ENCODE measurements at regions not wholly inside any gene's neighbourhood (a gene's known extent, or its start where the extent isn't known, plus 50 kb on each side); places are given as distances from the start of the nearest gene placed in this dataset.

- no peak for TF ChIP-seq CTCF (IDR thresholded peaks at IDR 0.05; ENCODE audit: insufficient read depth, low read depth, low read length)
- DNase-seq (ENCODE audit: low read depth), result no peak
- H3K4me3 ChIP-seq (ENCODE audit: low read depth, low read length), result no peak overlapping the region
Measured at GRCh38 chr22:19648419-19648929, 65.8 kb upstream of the SEPTIN5 start.

DNA sequence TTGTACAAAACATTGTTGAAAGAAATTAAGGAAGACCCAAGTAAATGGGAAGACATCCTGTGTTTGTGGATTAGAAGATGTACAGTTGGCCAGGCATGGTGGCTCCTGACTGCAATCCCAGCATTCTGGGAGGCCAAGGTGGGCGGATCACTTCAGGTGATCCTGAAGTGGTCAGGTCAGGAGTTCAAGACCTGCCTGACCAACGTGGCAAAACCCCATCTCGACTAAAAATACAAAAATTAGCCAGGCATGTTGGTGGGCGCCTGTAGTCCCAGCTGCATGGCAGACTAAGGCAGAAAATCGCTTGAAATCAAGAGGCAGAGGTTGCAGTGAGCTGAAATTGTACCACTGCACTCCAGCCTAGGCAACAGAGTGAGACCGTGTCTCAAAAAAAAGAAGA is 62.0 kb upstream of the SEPTIN5 start:
- no peak for TF ChIP-seq CTCF (IDR thresholded peaks at IDR 0.05; ENCODE audit: insufficient read depth, low read depth, low read length)
- DNase-seq (ENCODE audit: low read depth), result no peak
- no peak overlapping the region for H3K4me3 ChIP-seq (ENCODE audit: low read depth, low read length)

GRCh38 chr22:19654338-19654987 is 59.8 kb upstream of the SEPTIN5 start:
- no peak overlapping the region for H3K4me3 ChIP-seq (ENCODE audit: low read depth, low read length)
- TF ChIP-seq CTCF (IDR thresholded peaks at IDR 0.05; ENCODE audit: insufficient read depth, low read depth, low read length), result no peak
- no peak for DNase-seq (ENCODE audit: low read depth)

DNA sequence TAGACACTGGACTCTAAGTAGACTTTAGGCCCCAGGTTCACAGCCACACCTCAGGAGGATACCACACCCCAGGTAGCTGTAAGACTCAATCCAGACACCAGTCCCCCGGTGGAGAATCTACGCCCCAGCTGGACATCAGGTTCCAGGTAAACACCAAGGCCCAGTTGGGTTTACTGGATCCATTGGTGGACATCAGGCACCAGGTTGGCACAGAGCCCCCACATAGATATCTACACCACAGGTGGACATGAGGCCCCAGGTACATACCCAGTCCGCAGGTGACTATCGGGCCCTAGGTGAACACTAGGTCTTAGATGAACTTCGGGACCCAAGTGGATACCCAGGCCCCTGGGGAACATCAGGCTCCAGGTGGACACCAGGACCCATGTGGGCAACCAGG is 58.9 kb upstream of the SEPTIN5 start:
- no peak for TF ChIP-seq CTCF (IDR thresholded peaks at IDR 0.05; ENCODE audit: insufficient read depth, low read depth, low read length)
- DNase-seq (ENCODE audit: low read depth), result no peak
- no peak overlapping the region for H3K4me3 ChIP-seq (ENCODE audit: low read depth, low read length)

DNA sequence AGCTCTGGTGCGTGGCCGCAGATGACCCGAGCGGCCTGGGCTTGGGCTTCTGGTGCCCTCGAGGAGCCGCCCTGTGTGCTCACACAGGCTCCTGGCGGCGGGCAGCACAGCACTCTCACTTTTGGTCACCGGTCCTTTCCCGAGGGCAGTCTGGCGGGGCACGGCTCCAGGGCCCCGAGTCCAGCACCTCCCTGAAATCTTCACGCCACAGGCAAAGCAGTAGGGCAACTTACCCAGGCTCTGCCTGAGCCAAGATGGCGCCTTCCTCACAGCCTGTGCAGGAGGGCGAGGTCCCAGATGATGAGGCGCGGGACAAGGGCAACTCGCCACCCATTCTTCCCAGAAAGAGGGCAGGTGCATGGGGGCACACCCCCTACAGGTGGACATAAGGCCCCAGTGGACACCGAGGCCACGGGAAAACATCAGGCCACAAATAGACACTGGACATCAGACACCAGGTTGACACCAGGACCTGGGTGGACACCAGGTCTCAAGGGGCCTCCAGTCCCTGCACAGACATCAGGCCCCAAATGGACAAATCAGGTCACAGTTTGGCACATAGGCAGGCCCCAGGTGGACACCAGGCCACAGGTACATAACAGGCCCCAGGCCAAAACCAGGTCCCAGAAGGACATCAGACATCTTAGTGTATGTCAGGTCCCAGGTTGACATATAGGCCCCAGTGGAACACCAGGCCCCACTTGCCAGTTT is 57.6 kb upstream of the SEPTIN5 start:
- no peak for DNase-seq (ENCODE audit: low read depth)
- H3K4me3 ChIP-seq (ENCODE audit: low read depth, low read length), result no peak overlapping the region
- TF ChIP-seq CTCF (IDR thresholded peaks at IDR 0.05; ENCODE audit: insufficient read depth, low read depth, low read length), result no peak

DNA sequence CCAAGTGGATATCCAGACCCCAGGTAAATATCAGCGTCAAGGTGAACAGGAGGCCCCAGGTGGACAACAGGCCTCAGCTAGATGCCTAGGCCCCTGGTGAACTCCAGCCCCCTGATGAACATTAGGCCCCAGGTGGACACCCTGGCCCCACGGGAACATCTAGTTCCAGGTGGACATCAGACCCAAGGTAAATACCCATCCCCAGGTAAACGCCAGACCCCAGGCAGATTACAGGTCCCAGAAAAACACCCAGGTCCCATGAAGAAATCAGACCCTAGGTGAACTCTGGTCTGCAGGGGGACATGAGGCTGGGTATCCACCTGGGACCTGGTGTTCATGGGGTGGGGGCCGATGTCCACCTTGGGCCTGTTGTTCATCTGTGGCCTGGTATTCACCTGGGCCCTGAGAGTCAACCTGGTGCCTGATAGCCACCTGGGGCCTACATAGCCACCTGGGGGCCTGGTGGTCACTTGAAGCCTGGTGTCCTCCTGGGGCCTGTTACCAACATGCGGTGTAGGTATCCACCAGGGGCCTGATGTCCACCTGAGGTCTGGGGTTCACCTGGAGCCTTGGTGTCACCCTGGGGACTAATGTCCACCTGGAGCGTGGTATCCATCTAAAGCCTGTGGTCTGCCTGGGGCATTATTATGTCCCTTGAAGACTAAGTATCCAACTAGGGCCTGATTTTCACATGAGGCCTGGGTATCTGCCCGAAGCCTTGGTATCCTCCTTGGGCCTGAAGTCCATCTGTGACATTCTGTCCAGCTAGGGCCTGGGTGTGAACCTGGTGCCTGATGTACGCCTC is 56.8 kb upstream of the SEPTIN5 start:
- TF ChIP-seq CTCF (IDR thresholded peaks at IDR 0.05; ENCODE audit: insufficient read depth, low read depth, low read length), result no peak
- no peak for DNase-seq (ENCODE audit: low read depth)
- H3K4me3 ChIP-seq (ENCODE audit: low read depth, low read length), result no peak overlapping the region
